ENCODE measurements at regions not wholly inside any gene's neighbourhood (a gene's known extent, or its start where the extent isn't known, plus 50 kb on each side); places are given as distances from the start of the nearest gene placed in this dataset.

GRCh38 chr11:92316106-92316809 is 91.6 kb downstream of the FAT3 start:
- no peak for DNase-seq (ENCODE audit: low spot score)
- intact Hi-C loops (cut with DNase I) = no loop called here

DNA sequence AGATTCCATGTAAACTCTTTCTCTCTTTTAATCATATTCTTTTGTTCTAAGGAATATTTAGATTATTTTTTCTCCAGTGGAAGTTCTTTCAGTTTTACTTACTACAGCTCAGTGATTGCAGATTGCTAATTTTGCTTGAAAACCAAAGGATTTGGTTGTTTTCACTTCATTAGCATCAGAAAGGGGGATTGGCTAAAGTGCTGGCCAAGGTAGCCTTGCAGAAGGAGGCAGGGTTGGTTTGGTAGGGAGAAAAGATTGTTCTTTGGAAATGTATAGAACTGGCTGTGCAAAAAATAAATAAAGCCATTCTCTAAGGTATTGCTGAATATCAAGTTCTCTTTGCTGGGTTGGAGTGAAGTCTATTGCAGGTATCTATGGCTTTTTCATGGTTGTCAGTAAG is 92.6 kb downstream of the FAT3 start:
- intact Hi-C loops (cut with DNase I) = no loop called here
- no peak for DNase-seq (ENCODE audit: low spot score)

GRCh38 chr11:92317721-92318120 is 93.1 kb downstream of the FAT3 start:
- intact Hi-C loops (cut with DNase I) = no loop called here
- DNase-seq (ENCODE audit: low spot score) = no peak

- no peak for DNase-seq (ENCODE audit: low spot score)
- intact Hi-C loops (cut with DNase I) = no loop called here
These were observed 97.6 kb downstream of the FAT3 start for GRCh38 chr11:92322225-92322624.

GRCh38 chr11:92324890-92325289 is 100.3 kb downstream of the FAT3 start:
- intact Hi-C loops (cut with DNase I) = loop anchor here in 1 of 2 donors (2.0 kb wide), 1 partner anchor 20 kb away; no protein-coding TSS in a partner anchor
- no peak for DNase-seq (ENCODE audit: low spot score)

GRCh38 chr11:92325416-92325815 is 100.8 kb downstream of the FAT3 start:
- intact Hi-C loops (cut with DNase I) = loop anchor here in 1 of 2 donors (2.0 kb wide), 1 partner anchor 21 kb away; no protein-coding TSS in a partner anchor

GRCh38 chr11:92329137-92329536 is 104.5 kb downstream of the FAT3 start:
- no peak for DNase-seq (ENCODE audit: low spot score)
- intact Hi-C loops (cut with DNase I) = no loop called here

More at GRCh38 chr11:92325416-92325815, 100.8 kb downstream of the FAT3 start:
- DNase-seq (ENCODE audit: low spot score) = no peak

- DNase-seq (ENCODE audit: low spot score) = no peak
- intact Hi-C loops (cut with DNase I) = loop anchor here in 1 of 2 donors (10.0 kb wide), 1 partner anchor 105 kb away; the partner anchor contains the start of gene FAT3
These were observed 105.0 kb downstream of the FAT3 start for GRCh38 chr11:92329646-92330045.

- DNase-seq (ENCODE audit: low spot score) = no peak
- intact Hi-C loops (cut with DNase I) = loop anchor here in 1 of 2 donors (10.0 kb wide), 1 partner anchor 105 kb away; the partner anchor contains the start of gene FAT3
These were observed 105.5 kb downstream of the FAT3 start for GRCh38 chr11:92330114-92330513.

- intact Hi-C loops (cut with DNase I) = loop anchor here in 1 of 2 donors (10.0 kb wide), 1 partner anchor 108 kb away; the partner anchor contains the start of gene FAT3
- no peak for DNase-seq (ENCODE audit: low spot score)
These were observed 108.4 kb downstream of the FAT3 start for GRCh38 chr11:92332986-92333385.

DNA sequence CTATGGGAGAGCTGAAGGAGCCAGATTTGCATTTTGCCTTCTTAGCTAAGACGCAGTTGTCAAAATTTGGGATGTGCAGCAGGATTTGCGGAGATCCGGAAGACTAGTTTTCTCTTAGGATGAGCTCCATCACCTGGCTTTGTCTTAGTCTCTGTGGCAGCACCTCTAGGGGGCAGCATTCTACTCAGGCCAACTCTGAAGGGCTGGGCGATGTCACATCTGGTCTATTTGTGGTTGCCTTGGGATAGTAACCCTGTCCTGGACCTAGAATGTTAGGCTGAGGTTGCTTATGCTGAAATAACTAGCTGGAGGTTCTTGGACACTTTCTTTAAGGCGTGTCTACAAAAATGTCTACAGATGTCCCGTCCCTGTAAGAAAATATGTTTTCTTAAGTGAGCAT is 116.2 kb downstream of the FAT3 start:
- no peak for DNase-seq (ENCODE audit: low spot score)
- intact Hi-C loops (cut with DNase I) = no loop called here

DNA sequence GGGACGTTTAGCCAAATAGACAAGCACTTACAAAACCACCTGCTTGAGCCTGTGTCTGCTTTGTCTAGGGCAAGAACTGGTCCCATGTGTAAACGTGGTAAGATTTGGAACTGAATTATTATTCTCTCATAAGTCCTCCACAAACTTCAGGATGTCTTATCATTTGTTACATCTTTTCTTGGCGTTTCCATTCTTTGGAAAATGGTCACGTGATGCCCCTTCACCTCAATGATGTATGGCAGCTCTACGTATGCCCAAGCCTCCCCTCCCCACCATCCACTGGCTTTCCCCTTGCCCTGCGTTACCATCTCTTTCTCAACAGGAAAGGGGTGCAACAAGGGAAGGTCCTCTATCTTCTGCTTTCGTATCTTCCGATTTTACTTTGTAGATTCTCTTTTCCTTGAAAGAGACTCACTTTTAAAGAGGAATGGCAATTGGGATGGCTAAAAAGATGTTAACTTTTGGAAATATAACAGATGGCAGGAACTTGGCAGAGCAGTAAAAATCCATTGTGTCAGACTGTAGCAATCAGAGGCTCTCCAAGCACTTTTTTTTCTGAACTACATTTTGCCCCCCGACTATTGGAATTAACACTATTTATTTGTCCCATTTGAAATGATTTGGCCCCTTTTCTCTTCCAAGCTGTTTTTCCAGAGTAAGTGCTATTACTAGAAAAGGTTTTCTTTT is 117.6 kb downstream of the FAT3 start:
- DNase-seq (ENCODE audit: low spot score) = no peak

DNA sequence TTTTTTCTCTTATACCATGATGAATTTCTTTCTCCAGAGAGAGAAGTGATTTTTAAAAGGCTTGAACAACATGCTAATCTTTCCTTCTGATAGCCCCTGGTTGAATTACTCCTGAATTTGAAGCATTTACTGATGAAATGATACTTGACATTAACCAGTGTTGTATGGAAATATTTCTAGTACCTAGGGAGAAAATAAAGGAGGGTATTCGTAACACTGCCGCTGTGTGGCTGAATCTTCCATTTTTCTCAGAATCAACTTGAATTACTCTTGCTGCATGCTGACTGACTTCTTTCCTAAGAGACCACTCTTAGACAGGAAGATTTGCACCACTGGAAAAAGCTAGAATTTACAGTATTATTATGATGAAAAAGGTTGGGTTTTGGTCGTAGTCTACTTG is 118.3 kb downstream of the FAT3 start:
- DNase-seq (ENCODE audit: low spot score) = no peak
- intact Hi-C loops (cut with DNase I) = no loop called here

More for the DNA sequence above, 117.6 kb downstream of the FAT3 start:
- intact Hi-C loops (cut with DNase I) = no loop called here

DNA sequence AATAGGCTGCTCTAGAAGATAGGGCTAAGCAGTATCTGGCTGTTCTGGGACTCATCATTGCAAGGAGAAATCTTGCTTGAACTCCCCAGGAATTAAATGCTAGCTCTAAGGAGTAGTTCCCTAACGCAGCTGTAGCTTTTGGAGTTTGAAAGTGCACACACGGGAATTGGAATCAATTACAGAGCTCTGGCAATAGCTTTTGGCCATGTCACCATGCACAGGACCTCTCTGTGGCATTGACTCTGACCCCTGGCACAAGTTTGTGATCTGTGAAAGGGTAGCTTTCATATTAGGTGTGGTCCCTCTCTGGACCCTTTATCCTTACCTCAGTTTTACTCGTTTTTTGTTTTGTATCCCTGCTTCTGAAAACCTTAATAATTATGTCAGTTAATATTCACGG is 121.6 kb downstream of the FAT3 start:
- DNase-seq (ENCODE audit: low spot score) = no peak
- intact Hi-C loops (cut with DNase I) = no loop called here

DNA sequence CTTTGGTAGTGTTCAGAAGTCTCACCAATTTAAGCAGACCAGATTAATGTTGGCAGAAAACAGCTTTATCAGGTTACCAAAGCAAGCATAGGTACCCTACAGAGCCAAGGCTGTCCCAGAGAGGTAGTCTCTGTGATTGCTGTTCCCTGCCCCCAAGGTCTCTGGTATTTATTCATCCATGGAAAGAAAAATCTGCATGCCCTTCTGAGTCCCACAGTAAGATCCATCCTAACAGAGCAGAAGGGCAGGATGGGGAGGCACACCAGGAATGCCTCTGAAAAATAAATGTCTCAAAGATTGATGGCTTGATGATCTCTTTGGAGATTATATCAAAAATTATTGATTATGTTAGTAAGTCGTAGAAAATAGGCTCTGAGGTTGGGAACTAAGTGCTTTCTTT is 122.8 kb downstream of the FAT3 start:
- no peak for DNase-seq (ENCODE audit: low spot score)
- intact Hi-C loops (cut with DNase I) = no loop called here

- no peak for DNase-seq (ENCODE audit: low spot score)
- intact Hi-C loops (cut with DNase I) = no loop called here
These were observed 125.0 kb downstream of the FAT3 start for GRCh38 chr11:92349486-92350156.

- no peak for DNase-seq (ENCODE audit: low spot score)
- intact Hi-C loops (cut with DNase I) = no loop called here
These were observed 132.7 kb downstream of the FAT3 start for GRCh38 chr11:92357344-92357743.

DNA sequence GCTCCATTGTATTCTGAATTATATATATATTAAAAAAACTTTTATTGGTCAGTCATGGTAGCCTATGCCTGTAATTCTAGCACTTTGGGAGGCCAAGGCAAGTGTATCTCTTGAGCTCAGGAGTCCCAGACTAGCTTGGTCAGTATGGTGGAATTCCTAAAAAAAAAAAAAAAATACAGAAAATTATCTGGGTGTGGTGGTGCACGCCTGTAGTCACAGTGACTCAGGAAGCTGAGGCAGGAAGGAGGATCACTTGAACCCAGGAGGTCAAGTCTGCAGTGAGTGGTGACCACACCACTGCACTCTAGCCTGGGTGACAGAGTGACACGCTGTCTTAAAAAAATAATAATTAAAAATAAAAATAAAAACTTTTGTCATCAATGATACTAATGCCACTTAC is 133.2 kb downstream of the FAT3 start:
- intact Hi-C loops (cut with DNase I) = no loop called here
- DNase-seq (ENCODE audit: low spot score) = no peak

- no peak for DNase-seq (ENCODE audit: low spot score)
- intact Hi-C loops (cut with DNase I) = no loop called here
These were observed 136.9 kb downstream of the FAT3 start for GRCh38 chr11:92361551-92361950.

GRCh38 chr11:92362989-92363388 is 138.4 kb downstream of the FAT3 start:
- no peak for DNase-seq (ENCODE audit: low spot score)
- intact Hi-C loops (cut with DNase I) = no loop called here
